GM12878 (cell line): ENCODE measurements at regions not wholly inside any gene's neighbourhood (a gene's known extent, or its start where the extent isn't known, plus 50 kb on each side); places are given as distances from the start of the nearest gene placed in this dataset.

Source experiments
- ATAC-seq: fragments of 200-7000 bp; cut with Tn5 transposase; 3 replicates; pipeline ENCODE4 v1.9.1; 2020; ENCODE audit warnings: mild to moderate bottlenecking, moderate library complexity
- BruUV-seq: library from RNA; stranded (reverse); fragments of 400-500 nt; replicated peaks from 2 replicates; lab custom pipeline; 2021; lab: Mats Ljungman, UMichigan
- CTCF ChIA-PET: fragments of 300-600 bp; sonication (Branson Sonifier 250); formaldehyde crosslinking; extraction: SDS; loops from one replicate; lab custom pipeline; 2021; ENCODE audit warnings: inconsistent platforms; lab: Yijun Ruan, JAX
- POLR2A ChIA-PET: fragments of 350-600 bp; formaldehyde crosslinking; extraction: SDS; loops from one replicate; lab custom pipeline; 2021; ENCODE audit warnings: inconsistent platforms; lab: Charles Lee
- RAD21 ChIA-PET: fragments of 300-600 bp; sonication (Branson Sonifier 250); formaldehyde crosslinking; loops from one replicate; lab custom pipeline; 2023; ENCODE audit warnings: antibody characterized with exemption; ENCODE audit not compliant: unreplicated experiment; lab: Charles Lee
- SMC1A ChIA-PET: fragments of 300-600 bp; sonication (Branson Sonifier 250); formaldehyde crosslinking; loops from one replicate; lab custom pipeline; 2023; ENCODE audit not compliant: unreplicated experiment, uncharacterized antibody; lab: Charles Lee
- DNase-seq: peaks from one replicate; pipeline ENCODE4 v3.0.0-alpha.2; 2011; ENCODE audit warnings: low read depth, low spot score
- FAIRE-seq: peaks from 3 replicates; lab custom pipeline; 2011; peaks lifted over from hg19 to GRCh38; lab: Jason Lieb, UNC
- H2AFZ ChIP-seq: 2 replicates; pipeline ENCODE4 v1.6.0; 2011; ENCODE audit warnings: low read depth, low read length, control low read depth; ENCODE audit not compliant: control insufficient read depth
- H3K27ac ChIP-seq: 2 replicates; pipeline ENCODE4 v1.5.1; 2011; ENCODE audit warnings: control low read depth; ENCODE audit not compliant: control insufficient read depth, insufficient read depth
- H3K27me3 ChIP-seq, 2 experiments: replicated peaks in 1 of 2; 2 replicates each; pipeline versions ENCODE4 v1.6.0 to v1.6.1; 2011; ENCODE audit warnings: low read length in 1 of 2; ENCODE audit not compliant: control insufficient read depth in 2 of 2, insufficient read depth in 2 of 2
- H3K36me3 ChIP-seq, 2 experiments: 2 replicates each; pipeline ENCODE4 v1.5.1; 2011; ENCODE audit warnings: low read length in 1 of 2; ENCODE audit not compliant: control insufficient read depth in 2 of 2, insufficient read depth in 2 of 2
- H3K4me1 ChIP-seq: 2 replicates; pipeline ENCODE4 v1.6.1; 2011; ENCODE audit warnings: mild to moderate bottlenecking, low read length, moderate library complexity, mixed read lengths; ENCODE audit not compliant: control insufficient read depth, insufficient read depth
- H3K4me2 ChIP-seq: 2 replicates; pipeline ENCODE4 v1.6.0; 2011; ENCODE audit warnings: control low read depth; ENCODE audit not compliant: control insufficient read depth, insufficient read depth
- H3K4me3 ChIP-seq: fragments of 200-600 bp; sonication (generic); 2 replicates; pipeline ENCODE4 v1.5.1; 2016
- H3K79me2 ChIP-seq: 2 replicates; pipeline ENCODE4 v1.6.0; 2011; ENCODE audit warnings: low read length; ENCODE audit not compliant: control insufficient read depth, insufficient read depth
- H3K9ac ChIP-seq: 2 replicates; pipeline ENCODE4 v1.8.0; 2011; ENCODE audit warnings: low read length, control low read depth, mixed read lengths; ENCODE audit not compliant: control insufficient read depth, insufficient read depth
- H3K9me3 ChIP-seq: replicated peaks from 3 replicates; pipeline ENCODE4 v1.5.1; 2011; ENCODE audit warnings: mild to moderate bottlenecking, low read length; ENCODE audit not compliant: control insufficient read depth, insufficient read depth
- H4K20me1 ChIP-seq: 2 replicates; pipeline ENCODE4 v1.6.0; 2011; ENCODE audit not compliant: control insufficient read depth, insufficient read depth
- CHD2 ChIP-seq: IDR thresholded peaks from 2 replicates; pipeline ENCODE4 v1.6.1; 2011; ENCODE audit warnings: low read depth, low read length, improper control_type of control experiment, borderline replicate concordance
- ETV6 ChIP-seq, 2 experiments: fragments of 450-650 bp in 1 of 2; IDR thresholded peaks in 1 of 2; conservative IDR thresholded peaks in 1 of 2; 2 replicates each; pipeline ENCODE4 v1.6.1; 2014; ENCODE audit warnings: antibody characterized with exemption in 1 of 2, borderline replicate concordance in 1 of 2, low read depth in 1 of 2, mild to moderate bottlenecking in 1 of 2, moderate library complexity in 1 of 2
- RAD21 ChIP-seq: IDR thresholded peaks from 2 replicates; pipeline ENCODE4 v1.6.1; 2011; ENCODE audit warnings: mild to moderate bottlenecking, low read depth, low read length, moderate library complexity; ENCODE audit not compliant: insufficient read depth
- RB1 ChIP-seq: fragments of 450-650 bp; formaldehyde crosslinking; IDR thresholded peaks from 2 replicates; pipeline ENCODE4 v1.6.1; 2017; ENCODE audit warnings: mild to moderate bottlenecking, borderline replicate concordance
- ZNF274 ChIP-seq: IDR thresholded peaks from one replicate; pipeline ENCODE4 v1.8.0; 2011; ENCODE audit not compliant: insufficient read length, insufficient read depth
- WGBS: methylation state at CpG from one replicate; pipeline ENCODE4 v1.1.6; 2016; ENCODE audit warnings: low lambda C conversion rate; ENCODE audit not compliant: insufficient replicate concordance, insufficient coverage; ENCODE audit errors: missing lambda C conversion rate; 5-methylcytosine and 5-hydroxymethylcytosine counted together
- in situ Hi-C: fragments of 300-500 bp; cut with MboI; formaldehyde crosslinking; loops from 9 replicates; pipeline ENCODE4 v1.14.3; 2018; ENCODE audit warnings: mixed read lengths
- intact Hi-C: fragments of 100-400 bp; cut with micrococcal nuclease; formaldehyde crosslinking; loops from one replicate; pipeline ENCODE4 v1.14.2; 2022; ENCODE audit not compliant: unreplicated experiment

- ChIA-PET RAD21 (no interaction called here), SMC1A (interaction anchor here (0.5 kb wide), 1 partner anchor 126 kb away, joined by 3 read pairs; no protein-coding TSS in a partner anchor), CTCF (no interaction called here), POLR2A (no interaction called here)
- Histone ChIP-seq H2AFZ (no peak overlapping the region), H3K9ac (no peak overlapping the region), H3K27ac (no peak overlapping the region), H3K4me1 (no peaks in the 10 kb centered on the region), H3K9me3 (no peaks in the 10 kb centered on the region), H3K27me3 (no peaks in the 10 kb centered on the region), H3K79me2 (no peaks in the 10 kb centered on the region), H3K36me3 (no peaks in the 10 kb centered on the region), H3K4me2 (no peak overlapping the region), H4K20me1 (no peaks in the 10 kb centered on the region), H3K4me3 (no peak overlapping the region)
- intact Hi-C loops (loop anchor here (10.0 kb wide), 1 partner anchor 452 kb away; no protein-coding TSS in a partner anchor), in situ Hi-C loops (no loop called here)
- WGBS, result 25% methylated on average over 4 of the region's 4 CpGs
- TF ChIP-seq RB1 (no peak), ZNF274 (no peak), CHD2 (no peak)
- no TSS peak for BruUV-seq
- DNase-seq, result no peak
- FAIRE-seq, result no peak
- ATAC-seq, result no peak
These were observed 610.3 kb upstream of the GALNTL6 start for GRCh38 chr4:171202908-171203307.

GRCh38 chr4:171186700-171187099, 626.5 kb upstream of the GALNTL6 start:
- H4K20me1 ChIP-seq, result no peaks in the 10 kb centered on the region
- no peak overlapping the region for H3K27ac ChIP-seq
- CTCF ChIA-PET, result interaction anchor here (1.5 to 1.7 kb wide), 4 partner anchors 9 to 927 kb away, joined by 5 to 14 read pairs (median 6); no protein-coding TSS in a partner anchor
- H3K79me2 ChIP-seq, result no peaks in the 10 kb centered on the region
- ATAC-seq, result peak; percentile 67
- no peaks in the 10 kb centered on the region for H3K27me3 ChIP-seq
- POLR2A ChIA-PET, result no interaction called here
- intact Hi-C loops (loop anchor here (10.0 kb wide), 1 partner anchor 602 kb away; no protein-coding TSS in a partner anchor), in situ Hi-C loops (no loop called here)
- H3K9ac ChIP-seq, result no peak overlapping the region
- 0% methylated on average over 2 of the region's 2 CpGs for WGBS
- no peak for FAIRE-seq
- H3K4me2 ChIP-seq, result no peak overlapping the region
- no peaks in the 10 kb centered on the region for H3K9me3 ChIP-seq
- no peak overlapping the region for H2AFZ ChIP-seq
- no peaks in the 10 kb centered on the region for H3K36me3 ChIP-seq
- no TSS peak for BruUV-seq
- no peaks in the 10 kb centered on the region for H3K4me1 ChIP-seq
- TF ChIP-seq ETV6 (conservative IDR thresholded peaks at IDR 0.05 in 1 of 2, IDR thresholded peaks at IDR 0.05 in 1 of 2; ENCODE audit: borderline replicate concordance in 1 of 2, low read depth in 1 of 2), result no peak
- TF ChIP-seq RAD21, result 0 out of 2 replicates have a peak, but pooled peaks have one; percentile 17
- SMC1A ChIA-PET, result interaction anchor here (0.6 to 2.3 kb wide), 4 partner anchors 9 to 196 kb away, joined by 3 to 8 read pairs (median 3); no protein-coding TSS in a partner anchor
- H3K4me3 ChIP-seq, result no peak overlapping the region
- RAD21 ChIA-PET, result interaction anchor here (0.6 to 2.1 kb wide), 3 partner anchors 193 to 927 kb away, joined by 3 to 7 read pairs (median 3); no protein-coding TSS in a partner anchor
- no peak for DNase-seq
